ENCODE measurements at regions not wholly inside any gene's neighbourhood (a gene's known extent, or its start where the extent isn't known, plus 50 kb on each side); places are given as distances from the start of the nearest gene placed in this dataset.

DNA sequence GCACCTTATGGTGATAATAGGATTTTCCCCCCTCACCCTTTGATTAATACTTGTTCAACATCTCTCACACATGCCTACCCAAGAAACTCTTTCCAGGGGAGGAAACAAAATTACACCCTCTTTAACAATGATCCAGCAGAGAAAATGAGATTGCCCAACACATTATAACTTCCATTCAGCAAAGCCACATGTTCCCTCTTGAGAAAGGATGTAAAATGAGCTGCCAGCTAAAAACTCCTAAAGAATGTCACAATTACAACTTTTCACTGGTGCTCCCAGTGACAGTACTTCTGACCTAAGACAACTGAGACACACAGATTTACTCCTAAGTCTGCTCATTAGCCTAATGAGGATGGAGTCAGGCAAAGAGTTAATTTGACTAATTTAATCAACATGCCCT, 621.4 kb downstream of the DIAPH3 start:
- DNase-seq (ENCODE audit: low spot score) = no peak

DNA sequence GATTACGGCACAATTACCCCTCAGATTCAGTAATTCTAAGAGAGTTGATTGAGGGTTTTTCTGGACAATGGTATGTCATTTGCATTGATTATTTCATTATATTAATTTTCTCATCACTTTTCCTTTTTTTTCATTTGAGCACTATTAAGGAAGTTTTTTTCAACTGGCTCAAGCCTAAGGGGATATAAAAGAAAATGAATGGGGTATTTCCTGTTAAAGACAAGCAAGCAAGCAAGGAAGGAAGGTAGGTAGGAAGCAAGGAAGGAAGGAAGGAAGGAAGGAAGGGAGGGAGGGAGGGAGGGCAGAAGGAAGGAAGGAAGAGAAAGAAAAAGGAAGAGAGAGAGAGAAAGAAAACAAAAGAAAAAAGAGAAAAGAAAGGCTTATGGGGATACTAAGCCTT, 620.3 kb downstream of the DIAPH3 start:
- DNase-seq (ENCODE audit: low spot score) = no peak

DNA sequence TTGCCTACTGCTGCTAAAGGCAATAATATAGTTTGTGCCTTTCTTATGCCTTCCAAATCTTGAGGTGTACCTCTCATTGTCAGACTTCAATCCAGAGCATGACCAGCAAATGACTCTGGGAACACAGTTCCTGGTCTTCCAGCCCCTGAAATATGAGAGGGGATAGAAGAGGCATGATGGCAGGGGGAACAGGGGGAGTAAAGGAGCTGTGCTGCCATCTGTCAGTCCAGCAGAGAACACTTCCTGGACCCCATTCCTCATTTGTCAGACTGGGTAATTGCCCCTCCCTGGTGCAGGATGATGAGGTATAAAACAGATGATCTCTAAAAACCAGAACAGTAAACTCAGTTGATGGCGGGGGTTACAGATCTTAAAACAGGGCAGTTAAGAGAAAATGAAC, 618.7 kb downstream of the DIAPH3 start:
- no peak for DNase-seq (ENCODE audit: low spot score)

DNA sequence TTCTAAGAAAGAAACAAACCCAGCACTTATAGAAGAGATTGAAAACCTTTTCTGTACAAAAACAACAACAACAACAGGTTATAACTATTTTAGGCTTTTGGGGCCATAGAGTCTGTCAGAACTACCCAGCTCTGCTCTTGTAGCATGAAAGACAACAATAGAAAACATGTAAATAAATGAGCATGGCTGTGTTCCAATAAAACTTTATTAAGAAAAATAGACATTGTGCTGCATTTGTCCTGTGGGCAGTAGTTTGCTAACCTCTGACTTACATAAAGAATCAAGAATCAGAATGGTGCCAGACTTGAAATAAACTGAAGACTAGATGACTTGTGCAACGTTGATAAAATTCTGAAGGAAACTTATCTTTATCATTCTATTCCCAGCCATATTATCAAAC, 617.5 kb downstream of the DIAPH3 start:
- DNase-seq (ENCODE audit: low spot score) = no peak

DNA sequence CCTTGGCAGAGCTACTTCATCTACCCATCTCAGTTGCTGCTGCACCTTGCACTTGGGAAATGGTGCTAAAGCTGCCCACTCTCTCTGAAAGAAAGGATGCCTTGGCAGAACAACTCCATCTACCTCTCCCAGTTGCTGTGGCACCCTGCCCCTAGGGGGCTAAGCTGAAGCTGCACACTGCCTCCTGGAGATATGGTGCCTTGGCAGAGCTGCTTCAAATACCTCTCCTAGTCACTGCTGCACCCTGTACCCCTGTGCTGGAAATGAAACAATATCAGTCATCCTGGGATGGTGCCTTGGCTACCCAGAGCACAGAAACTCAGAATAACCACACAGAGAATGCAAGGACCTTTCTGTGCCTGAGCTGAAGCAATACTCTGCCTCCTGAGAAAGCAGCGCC, 615.8 kb downstream of the DIAPH3 start:
- DNase-seq (ENCODE audit: low spot score) = no peak

DNA sequence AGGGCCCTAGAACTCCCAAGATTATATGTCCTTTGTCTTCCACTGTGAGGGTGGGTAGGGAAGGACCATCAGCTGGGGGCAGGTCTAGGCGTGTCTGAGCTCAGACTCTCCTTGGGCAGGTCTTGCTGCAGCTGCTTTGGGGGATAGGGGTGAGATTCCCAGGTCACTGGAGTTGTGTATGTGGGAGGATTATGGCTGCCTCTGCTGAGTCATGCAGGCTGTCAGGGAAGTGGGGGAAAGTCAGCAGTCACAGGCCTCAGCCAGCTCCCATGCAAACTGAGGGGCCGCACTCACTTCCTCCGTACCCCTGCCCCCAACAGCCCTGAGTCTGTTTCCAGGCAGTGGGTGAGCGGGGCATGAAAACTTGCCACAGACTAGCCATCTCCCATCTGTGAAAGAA, 600.8 kb downstream of the DIAPH3 start:
- no peak for DNase-seq (ENCODE audit: low spot score)

DNA sequence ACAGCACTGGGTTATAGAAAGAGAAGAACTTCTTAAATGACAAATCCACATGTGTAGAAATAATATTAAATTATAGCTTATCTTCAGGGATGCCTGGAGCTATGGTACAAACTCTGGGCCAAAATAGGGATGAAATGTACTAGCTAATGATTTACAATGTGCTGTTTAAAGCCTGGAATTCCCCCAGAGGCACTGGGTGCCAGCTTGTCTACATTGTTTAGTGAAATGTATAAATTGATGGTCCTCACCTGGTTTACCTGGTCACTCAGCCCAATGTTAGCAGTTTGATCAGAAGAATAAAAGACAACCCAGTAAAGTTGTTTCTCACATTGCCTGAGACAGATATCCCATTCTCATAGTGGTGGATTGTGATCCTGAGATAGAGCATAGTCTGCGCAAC, 597.2 kb downstream of the DIAPH3 start:
- DNase-seq (ENCODE audit: low spot score) = no peak

DNA sequence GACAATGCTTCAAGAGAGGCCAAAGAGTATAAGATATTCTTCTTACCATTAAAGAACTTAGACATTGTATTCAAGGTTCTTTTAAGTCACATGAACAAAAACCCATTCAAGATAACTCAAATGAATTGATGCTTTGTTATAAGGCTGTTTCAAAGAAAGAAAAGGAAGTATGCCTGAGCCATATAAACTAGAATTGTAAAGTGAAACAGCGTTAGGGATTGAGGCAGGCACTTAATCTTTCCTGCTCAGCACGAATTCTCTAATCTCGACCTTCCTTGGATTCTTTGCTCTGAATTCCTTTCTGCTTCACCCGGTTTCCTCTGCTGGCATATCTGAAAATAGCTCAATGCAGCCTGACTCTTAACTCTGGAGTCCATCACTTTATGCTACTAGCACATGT, 595.4 kb downstream of the DIAPH3 start:
- no peak for DNase-seq (ENCODE audit: low spot score)

DNA sequence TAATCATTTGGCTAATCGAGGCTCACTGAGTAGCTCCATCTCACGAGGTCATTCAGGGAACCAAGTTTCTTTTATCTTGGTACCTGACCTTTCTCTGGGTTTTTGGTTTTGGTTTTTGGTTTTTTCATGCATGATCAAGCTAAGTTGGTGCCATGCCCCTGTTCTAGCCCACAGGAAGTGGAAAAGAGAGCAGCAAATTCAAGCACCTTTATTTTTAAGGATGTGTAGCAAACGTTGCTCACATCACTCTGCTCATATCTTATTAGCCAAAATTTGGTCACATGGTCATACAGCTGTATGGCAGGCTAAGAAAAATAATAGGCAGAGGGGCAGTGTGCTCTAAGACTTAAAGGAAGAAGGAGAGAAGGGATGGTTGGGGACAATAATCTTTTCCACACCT, 593.5 kb downstream of the DIAPH3 start:
- DNase-seq (ENCODE audit: low spot score) = no peak

DNA sequence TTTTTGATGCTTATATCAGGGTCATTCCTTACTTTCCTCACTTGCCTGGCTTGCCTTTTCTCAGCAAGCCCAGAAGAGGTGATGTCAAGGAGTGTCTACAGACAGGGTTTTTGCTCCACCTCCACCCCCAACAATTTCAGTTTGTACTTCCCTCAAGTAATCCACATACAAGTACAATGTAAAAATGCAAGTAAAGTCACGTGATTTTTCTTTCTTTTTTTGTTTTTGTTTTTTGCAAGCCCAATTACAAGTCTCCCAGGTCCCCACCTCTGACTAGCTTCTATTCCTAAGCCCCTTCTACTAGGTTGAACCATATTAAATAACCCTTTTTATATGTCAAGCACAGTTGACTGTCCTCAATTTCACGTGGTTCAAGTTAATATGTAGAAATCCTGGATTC, 579.6 kb downstream of the DIAPH3 start:
- DNase-seq (ENCODE audit: low spot score) = no peak

DNA sequence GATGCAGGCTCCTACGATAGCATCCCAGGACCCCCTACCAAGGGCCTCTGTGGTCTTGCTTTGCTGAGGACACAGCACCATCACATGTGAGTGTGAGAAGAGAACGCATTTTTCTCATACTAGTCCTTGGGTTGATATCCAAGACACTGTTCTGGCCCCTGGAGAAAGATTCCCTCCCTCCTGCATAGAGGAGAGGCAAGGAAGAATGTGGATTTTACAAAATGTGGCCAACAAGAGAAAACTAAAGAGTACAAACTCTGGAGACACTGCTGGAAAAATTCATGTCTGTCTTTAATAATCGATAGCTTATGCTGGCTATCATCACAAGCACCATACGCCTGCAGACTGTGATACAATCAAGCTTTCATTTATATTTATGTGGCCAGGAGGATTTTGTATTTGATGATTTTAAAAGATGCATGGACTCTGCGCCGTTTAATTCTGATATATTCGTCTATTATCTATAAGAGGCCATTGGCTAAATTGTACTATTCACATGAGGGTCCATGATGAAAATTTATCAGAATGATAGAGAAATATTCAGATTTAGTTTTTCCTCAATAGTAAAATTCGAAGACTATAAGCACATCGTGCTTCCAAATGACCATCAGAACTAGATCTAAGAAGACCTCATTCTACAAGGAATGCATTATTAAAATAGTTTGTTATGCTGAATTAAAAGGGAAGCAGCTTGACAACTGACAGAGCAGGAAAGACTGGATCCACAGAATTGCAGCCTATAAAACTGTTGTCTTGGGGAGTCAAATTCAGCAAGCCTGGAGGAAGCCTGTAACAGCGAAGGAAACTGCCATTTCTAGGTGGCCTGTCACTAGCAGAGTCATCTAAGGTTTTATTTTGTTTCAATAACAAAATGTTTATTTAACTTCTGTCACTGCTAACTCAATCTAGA, 578.7 kb downstream of the DIAPH3 start:
- DNase-seq (ENCODE audit: low spot score) = no peak

DNA sequence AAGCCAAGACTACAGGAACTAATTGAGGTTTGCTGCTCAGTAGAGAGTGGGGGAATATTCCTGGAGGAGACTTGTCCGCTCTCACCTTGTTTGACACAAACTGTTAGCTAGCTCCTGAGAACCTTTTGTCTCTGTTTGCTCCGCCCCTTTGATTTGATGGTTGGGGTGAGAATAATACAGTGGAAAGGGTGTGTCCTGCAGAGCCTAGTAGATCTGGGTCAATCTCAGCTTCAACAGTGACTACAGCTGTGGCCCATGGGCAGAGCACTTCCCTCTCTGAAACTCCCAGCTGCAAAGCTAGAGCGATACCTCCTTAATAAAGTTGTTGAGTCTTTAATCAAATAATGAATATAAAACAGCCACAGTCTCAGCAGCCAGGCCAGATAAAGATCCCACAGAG, 576.7 kb downstream of the DIAPH3 start:
- DNase-seq (ENCODE audit: low spot score) = no peak

DNA sequence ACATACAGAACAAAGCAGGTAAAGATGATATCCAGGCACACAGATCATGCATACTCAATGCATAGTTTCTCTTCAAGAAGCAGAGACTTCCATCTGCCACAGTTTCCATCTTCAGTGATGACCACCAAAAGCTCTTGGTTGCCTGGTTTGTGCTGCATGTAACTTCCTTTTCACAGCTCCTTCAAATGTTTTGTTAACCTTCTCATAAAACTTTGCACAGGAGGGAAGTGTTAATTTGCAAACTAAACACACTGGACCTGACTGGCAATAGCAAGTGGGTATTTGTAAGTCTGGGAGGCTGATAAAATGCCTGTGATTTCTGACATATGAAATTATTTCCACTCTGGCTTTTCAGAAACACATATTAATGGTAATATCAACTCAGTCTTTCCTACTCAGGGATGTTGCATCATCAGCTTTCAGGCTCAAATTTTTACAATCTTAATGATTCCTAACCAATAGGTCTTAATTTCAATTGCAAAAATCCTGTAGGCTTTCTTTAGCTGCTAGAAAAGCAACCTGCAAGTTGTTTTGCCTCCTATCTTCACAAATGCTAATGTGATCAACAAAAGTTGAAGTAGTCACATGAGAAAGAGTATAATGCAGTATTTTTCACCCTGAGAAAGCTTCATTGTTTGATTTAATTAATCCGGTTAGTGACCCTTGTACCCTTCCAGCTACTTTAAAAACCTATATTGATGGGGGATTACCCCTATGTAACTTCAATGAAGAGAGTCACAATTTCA, 575.6 kb downstream of the DIAPH3 start:
- DNase-seq (ENCODE audit: low spot score) = no peak

DNA sequence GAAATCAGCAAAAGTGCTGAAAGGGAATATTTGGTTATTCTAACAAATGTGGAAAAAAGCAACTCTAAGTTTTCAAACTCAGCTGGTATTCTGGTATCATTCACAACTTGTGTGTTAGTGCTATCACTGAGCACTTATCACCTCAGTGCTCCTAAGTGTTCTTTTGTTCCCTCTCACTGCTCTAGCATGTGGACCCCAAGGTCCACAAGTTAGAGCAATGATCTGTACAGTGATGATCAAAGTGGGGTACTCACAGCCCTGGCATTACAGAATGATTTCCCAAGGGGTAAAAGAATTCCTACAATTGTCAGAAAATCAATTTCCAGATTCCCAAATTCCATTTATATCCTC, 575.0 kb downstream of the DIAPH3 start:
- DNase-seq (ENCODE audit: low spot score) = no peak

DNA sequence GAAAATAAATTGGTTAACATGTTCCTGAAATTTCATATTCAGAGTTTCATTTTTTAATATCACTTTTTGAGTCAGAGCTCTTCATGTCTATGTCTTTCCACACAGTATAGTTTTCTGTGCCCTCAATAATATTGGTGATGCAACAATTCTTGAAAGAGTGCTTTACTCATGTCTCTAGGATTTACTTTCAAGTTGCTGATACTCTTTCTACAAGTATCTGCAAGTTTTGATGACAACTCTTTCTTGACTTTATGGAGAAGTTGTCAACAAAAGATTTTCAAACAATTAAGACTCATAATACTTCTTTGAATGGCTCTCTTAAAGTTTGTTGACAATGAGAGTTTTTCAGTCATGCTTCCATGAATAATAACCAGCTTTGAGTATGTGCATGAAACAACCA, 561.7 kb downstream of the DIAPH3 start:
- DNase-seq (ENCODE audit: low spot score) = no peak

DNA sequence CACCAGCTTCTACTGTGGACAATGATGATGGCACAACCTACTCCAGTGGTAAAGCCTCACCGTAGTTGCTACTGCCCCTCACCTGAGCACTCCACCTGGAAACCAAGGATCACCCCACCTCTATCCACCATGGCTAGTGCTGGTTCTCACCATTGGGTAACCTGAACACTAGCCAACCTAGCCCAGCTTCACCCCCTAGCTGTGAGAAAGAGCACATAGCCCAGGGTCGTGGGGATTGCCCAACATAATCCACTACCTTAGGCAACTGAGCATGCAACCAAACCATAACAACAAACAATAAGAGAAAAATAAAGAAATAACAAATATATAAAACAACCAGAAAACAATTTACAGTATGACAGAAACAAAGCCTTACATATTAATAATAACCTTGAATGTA, 560.1 kb downstream of the DIAPH3 start:
- no peak for DNase-seq (ENCODE audit: low spot score)

DNA sequence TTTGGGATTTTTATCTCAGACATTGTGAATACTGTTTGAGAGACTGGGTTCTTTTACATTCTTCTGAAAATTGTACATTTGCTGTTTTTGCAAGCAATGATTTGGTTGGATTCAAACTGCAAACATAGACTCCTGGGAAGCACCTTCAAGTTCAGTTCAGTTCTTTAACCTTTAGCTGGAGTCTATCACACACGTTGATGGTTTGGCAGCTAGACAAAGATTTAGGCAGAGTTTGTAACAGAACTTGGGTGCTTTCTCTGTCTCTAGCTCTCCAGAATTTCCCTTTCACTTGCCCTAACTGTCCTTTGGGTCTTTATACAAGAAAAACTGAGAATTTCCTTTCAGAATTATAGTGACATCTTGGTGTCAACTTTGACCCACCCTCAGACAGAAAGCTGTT, 556.6 kb downstream of the DIAPH3 start:
- DNase-seq (ENCODE audit: low spot score) = no peak

DNA sequence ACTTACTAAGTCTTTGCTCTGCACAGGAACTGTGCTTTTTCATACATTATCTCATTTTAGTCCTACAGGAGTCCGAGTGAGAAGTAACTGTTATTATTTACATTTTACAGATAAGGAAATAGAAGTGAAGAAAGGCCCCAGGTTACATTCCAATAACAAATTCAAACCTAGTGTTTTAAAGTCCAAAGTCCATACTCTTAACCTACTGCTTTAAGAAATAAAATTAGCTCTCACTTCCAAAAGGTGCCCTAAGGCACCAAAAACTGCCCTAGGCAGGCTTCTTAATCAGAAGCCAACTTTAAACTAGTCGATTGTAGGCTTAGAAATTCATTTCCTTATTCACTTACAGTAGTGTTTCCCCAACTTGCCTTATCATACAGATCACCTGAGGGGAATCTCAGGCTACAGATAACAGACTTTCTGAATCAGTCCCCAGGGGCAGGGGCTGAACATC, 555.9 kb downstream of the DIAPH3 start:
- no peak for DNase-seq (ENCODE audit: low spot score)

DNA sequence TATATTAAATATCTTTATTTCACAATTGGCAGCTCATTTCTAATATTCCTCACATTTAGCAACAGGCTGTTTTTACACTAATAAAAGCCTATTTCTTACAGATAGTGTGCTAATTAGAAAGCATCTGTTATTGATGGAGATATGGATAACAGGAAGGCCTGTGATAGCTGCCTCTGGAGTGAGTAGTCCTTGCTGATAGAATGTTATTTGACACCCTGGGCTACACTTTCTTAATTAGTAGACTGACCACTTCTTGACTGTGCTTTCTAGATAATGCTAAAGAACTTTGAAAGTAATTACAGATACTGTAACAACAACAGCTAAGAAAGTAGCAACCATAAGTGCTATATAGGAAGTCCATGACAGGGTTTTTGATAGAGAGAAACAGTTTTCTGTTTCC, 554.3 kb downstream of the DIAPH3 start:
- no peak for DNase-seq (ENCODE audit: low spot score)

Data from D341Med (cell line).